Right renal pelvis (tissue), 4 donors: ENCODE measurements at regions not wholly inside any gene's neighbourhood (a gene's known extent, or its start where the extent isn't known, plus 50 kb on each side); places are given as distances from the start of the nearest gene placed in this dataset.
A peak's percentile ranks its signal among the peaks of the same experiment; 100 is the strongest.

Experiments
- DNase-seq, 4 donors: peaks; one replicate each; pipeline ENCODE4 v3.0.0-alpha.2; 2013; ENCODE audit warnings: low read depth in 4 of 4, low spot score in 3 of 4, missing footprints in 1 of 4

- DNase-seq = no peak
These were observed 199.2 kb upstream of the GDNF start for GRCh38 chr5:38039091-38039490.

- no peak for DNase-seq
These were observed 196.9 kb upstream of the GDNF start for GRCh38 chr5:38036765-38037164.

DNA sequence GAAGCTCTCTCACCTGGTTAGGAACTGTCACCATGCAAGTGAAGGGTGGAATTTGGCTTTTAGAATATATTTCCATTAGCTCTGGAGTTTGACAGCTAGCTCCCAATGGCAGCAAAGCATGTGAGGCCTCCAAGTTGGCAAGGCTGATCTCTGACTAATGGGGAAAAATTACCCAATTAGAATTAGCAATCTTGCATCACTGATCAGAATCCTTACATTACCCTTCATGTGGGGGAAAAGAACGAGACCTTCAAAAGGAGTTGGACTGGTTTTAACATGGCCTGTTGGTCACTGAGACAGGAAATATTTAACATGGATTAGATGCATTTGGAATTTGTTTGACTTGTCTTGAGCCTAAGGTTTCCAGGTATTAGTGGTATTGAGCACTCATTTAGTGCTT is 192.3 kb upstream of the GDNF start:
- no peak for DNase-seq

GRCh38 chr5:38031304-38031703 is 191.5 kb upstream of the GDNF start:
- no peak for DNase-seq

DNA sequence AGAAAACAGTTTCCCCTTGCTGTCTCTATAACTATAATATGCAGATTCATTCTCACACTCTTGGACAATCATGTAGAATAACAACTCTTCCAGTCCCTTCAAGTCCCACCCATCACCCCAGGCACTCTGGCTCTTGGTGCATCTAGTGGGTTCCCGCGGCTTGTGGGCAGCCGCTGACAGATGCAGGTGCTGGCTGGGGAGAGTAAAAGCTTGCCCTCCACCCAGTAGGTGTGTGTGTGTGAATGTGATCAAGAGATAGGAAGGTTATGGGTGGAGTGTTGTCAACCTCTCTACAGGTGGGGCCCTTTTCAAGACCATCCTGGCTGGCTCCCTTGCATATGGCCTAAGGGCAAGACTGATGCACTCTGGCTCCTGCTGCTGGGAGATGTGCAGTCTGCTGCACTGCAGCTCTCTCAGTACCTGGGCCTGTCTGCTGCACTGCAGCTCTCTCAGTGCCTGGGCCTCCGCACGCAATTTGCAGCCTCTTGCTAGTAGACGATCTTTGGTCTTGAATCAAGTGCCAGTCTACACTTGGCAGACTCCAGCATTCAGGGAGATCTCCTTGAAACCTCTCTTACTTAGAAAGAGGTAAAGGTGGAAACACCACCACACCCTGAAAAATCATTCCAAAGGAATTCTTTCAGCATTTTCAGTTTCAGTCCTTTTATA is 189.7 kb upstream of the GDNF start:
- DNase-seq = no peak

DNA sequence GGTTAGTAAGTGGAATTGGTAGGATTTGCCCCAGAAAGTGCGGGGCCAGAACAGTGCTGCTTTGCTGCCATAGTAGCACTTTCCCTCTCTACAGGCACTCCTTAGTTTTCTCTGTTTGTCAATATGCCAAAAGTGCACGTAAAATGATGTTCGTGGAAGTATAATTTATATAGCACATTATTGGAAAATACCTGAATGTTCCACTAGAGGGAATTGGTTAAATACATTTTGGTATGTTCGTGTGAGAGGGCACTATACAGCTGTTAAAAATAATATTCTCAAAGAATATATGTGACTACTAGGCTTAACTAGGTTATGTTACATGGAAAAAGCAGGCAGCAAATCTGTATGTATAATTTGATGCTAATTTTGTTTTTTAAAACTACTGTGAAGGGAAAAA is 184.0 kb upstream of the GDNF start:
- DNase-seq = no peak

GRCh38 chr5:38023371-38023770 is 183.5 kb upstream of the GDNF start:
- no peak for DNase-seq

GRCh38 chr5:38022631-38023030 is 182.8 kb upstream of the GDNF start:
- no peak for DNase-seq

- no peak for DNase-seq
These were observed 178.2 kb upstream of the GDNF start for GRCh38 chr5:38018016-38018415.

DNA sequence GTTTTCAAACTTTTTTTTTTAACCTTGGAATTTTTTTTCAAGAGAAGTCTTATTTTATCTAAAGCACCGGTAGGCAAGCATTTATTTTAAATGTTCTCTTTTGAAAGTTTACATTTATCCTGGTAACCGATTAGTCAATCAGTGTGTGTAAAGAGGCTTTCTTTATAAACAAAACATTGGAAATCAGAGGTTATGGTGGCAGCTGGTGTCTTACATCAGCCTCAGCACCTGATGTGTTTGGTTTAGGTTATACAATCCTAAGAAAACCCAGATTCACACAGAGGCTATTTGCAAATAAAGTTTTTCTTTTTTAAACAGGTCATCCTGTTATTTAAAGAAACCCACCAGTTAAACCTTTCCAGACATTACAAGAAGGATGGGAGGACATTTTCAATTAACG is 173.3 kb upstream of the GDNF start:
- no peak for DNase-seq

GRCh38 chr5:38011668-38012188 is 171.9 kb upstream of the GDNF start:
- DNase-seq = no peak

GRCh38 chr5:38009749-38010358 is 170.0 kb upstream of the GDNF start:
- DNase-seq = peak in 1 of 4 donors; percentile 36

DNA sequence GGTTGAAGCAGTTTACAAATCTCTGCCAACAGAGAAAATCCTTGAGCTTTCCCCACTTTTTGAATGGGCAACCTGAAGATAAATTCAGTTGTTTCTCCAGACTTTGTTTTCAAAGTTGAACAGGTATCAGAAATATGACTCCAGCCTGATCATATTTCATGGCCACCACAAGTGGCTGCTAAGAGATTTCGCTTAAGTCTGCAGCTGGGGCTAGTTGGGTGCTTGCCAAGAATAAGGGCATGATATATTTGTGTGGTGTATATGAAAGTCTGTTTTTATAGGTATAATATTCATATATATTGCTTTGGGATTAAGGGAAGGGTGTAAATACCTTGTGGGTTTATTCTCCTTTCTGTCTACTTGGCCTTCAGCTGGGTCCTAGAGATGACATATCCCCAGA is 168.4 kb upstream of the GDNF start:
- no peak for DNase-seq

- no peak for DNase-seq
These were observed 159.8 kb upstream of the GDNF start for GRCh38 chr5:37999593-37999992.

GRCh38 chr5:37996918-37997317 is 157.1 kb upstream of the GDNF start:
- DNase-seq = no peak

DNA sequence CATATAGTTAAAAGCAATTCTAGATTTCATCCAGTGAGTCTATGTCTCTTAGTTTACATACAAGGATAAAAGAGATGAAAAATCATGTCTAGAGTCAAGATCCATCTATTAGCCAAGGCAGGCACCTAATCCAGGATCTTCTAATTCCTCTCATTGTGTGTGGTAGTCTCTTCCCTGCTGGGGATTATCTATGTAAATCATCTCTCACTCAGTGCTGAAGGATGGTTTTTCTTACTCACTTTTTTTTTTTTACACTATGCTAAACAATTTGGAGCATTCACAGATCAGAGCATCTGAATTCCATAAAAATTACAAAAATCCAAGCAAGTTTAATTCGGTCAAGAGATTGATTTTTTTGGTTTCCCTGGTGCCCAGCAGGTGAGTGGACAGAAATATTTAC is 154.9 kb upstream of the GDNF start:
- DNase-seq = no peak

- peak in 1 of 4 donors; percentile 25 for DNase-seq
These were observed 151.8 kb upstream of the GDNF start for GRCh38 chr5:37991301-37992299.

DNA sequence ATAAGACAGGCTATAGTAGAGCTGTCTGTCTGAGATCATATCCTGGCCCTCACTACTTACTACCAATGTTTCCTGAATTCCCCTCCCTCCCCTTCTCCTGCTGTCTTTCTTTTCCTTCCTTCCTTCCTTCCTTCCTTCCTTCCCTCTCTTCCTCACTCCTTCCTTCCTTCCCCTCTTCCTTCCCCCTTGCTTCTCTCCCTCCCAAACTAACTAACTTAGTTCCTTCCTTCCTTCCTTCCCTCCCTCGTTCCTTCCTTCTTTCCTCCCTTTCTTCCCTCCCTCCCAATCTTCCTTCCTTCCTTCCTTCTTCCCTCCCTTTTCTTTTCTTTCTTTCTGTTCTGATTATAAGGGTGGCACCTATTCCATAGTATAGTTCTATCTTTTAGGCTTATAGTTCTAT is 150.0 kb upstream of the GDNF start:
- DNase-seq = no peak

- DNase-seq = no peak
These were observed 148.7 kb upstream of the GDNF start for GRCh38 chr5:37988454-37989046.

DNA sequence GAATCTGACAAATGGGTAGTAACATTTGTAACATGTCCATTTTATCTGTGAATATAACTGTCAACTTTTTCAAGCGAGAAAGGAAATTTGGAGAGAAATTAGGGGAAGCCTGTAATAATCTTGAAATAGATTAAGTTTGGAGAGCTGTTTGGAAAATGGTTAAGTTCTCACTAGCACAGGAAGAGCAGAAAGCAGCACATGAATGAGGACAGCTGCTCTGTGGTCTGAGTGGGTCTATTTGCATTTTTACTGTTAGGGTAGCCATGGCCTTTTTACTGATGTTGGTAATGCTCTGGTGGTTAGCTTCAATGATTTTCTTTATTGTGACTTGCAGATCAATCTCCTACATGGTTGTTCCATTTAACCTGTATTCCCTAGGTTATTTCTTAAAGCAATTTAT is 144.5 kb upstream of the GDNF start:
- DNase-seq = no peak

DNA sequence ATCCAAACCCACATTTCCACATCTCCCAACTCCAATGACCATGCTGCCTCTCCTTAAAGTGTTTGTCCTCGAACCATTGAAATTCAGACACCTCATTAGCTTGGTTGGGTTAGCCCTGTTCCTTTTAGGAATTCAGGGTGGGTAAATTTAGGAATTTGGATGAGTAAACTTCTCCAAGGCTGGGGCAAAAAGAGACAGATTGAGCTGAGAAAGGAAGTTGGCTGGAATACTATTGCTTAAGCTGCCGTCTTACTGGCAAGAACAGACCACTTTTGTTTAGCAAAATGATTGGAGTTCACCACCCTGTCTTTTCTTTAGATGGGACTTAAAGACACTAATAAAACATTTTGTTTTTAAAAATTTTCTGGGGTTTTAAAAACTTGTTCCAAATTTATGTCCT is 143.6 kb upstream of the GDNF start:
- no peak for DNase-seq
